OCI-LY7 (cell line): ENCODE measurements at regions not wholly inside any gene's neighbourhood (a gene's known extent, or its start where the extent isn't known, plus 50 kb on each side); places are given as distances from the start of the nearest gene placed in this dataset.

ENCODE experiments used
- BruUV-seq: library from RNA; stranded (reverse); fragments of 400-500 nt; replicated peaks from 2 replicates; lab custom pipeline; 2021; lab: Mats Ljungman, UMichigan
- CTCF ChIA-PET: fragments of 300-600 bp; sonication (Branson Sonifier 250); formaldehyde crosslinking; loops from one replicate; lab custom pipeline; 2022; ENCODE audit warnings: antibody characterized with exemption; ENCODE audit not compliant: unreplicated experiment; lab: Charles Lee
- POLR2A ChIA-PET: fragments of 300-600 bp; sonication (Branson Sonifier 250); formaldehyde crosslinking; loops from one replicate; lab custom pipeline; 2022; ENCODE audit warnings: antibody characterized with exemption; lab: Charles Lee
- DNase-seq: peaks from one replicate; pipeline ENCODE4 v3.0.0-alpha.2; 2015; ENCODE audit warnings: low spot score
- H2AFZ ChIP-seq: fragments of 200-600 bp; sonication (generic), shearing (Covaris generic); 2 replicates; pipeline ENCODE4 v1.6.1; 2014; ENCODE audit warnings: mild to moderate bottlenecking, antibody characterized with exemption, low read length, moderate library complexity
- H3K27ac ChIP-seq: fragments of 200-600 bp; sonication (generic); 2 replicates; pipeline ENCODE4 v1.5.1; 2014; ENCODE audit warnings: mixed run types, low read depth, mild to moderate bottlenecking, moderate library complexity, low read length, inconsistent platforms; ENCODE audit not compliant: poor library complexity, severe bottlenecking
- H3K36me3 ChIP-seq: fragments of 200-600 bp; sonication (generic); 2 replicates; pipeline ENCODE4 v1.6.1; 2014; ENCODE audit warnings: mild to moderate bottlenecking, antibody characterized with exemption, low read length, moderate library complexity, mixed read lengths; ENCODE audit not compliant: insufficient read depth
- H3K4me1 ChIP-seq: fragments of 200-600 bp; sonication (generic); 2 replicates; pipeline ENCODE4 v1.5.1; 2014; ENCODE audit warnings: mild to moderate bottlenecking, low read length; ENCODE audit not compliant: insufficient read depth, poor library complexity, severe bottlenecking
- H3K4me2 ChIP-seq: fragments of 200-600 bp; sonication (generic); 2 replicates; pipeline ENCODE4 v1.6.1; 2014; ENCODE audit warnings: mild to moderate bottlenecking, low read length
- H3K4me3 ChIP-seq: fragments of 200-600 bp; sonication (generic); 2 replicates; pipeline ENCODE4 v1.5.1; 2014; ENCODE audit warnings: mild to moderate bottlenecking, low read depth, low read length; ENCODE audit not compliant: poor library complexity, severe bottlenecking
- H3K79me2 ChIP-seq: fragments of 200-600 bp; sonication (generic); 2 replicates; pipeline ENCODE4 v1.6.1; 2016; ENCODE audit warnings: low read depth, mild to moderate bottlenecking, low read length, moderate library complexity, mixed read lengths; ENCODE audit not compliant: insufficient read depth
- H3K9me2 ChIP-seq: fragments of 200-600 bp; sonication (generic); 2 replicates; pipeline ENCODE4 v1.6.1; 2016; ENCODE audit warnings: mild to moderate bottlenecking, low read length, mixed read lengths; ENCODE audit not compliant: insufficient read depth
- H3K9me3 ChIP-seq: fragments of 200-600 bp; sonication (generic); 2 replicates; pipeline ENCODE4 v1.6.1; 2014; ENCODE audit warnings: mild to moderate bottlenecking, mixed run types, low read length, mixed read lengths
- H4K20me1 ChIP-seq: fragments of 200-600 bp; sonication (generic); 2 replicates; pipeline ENCODE4 v1.6.1; 2014; ENCODE audit warnings: mild to moderate bottlenecking, antibody characterized with exemption, low read length, moderate library complexity, mixed read lengths; ENCODE audit not compliant: insufficient read depth
- CTCF ChIP-seq: fragments of 200-600 bp; sonication (generic); conservative IDR thresholded peaks from 2 replicates; pipeline ENCODE4 v1.5.1; 2014; ENCODE audit warnings: mild to moderate bottlenecking, antibody characterized with exemption, low read length, moderate library complexity, mixed read lengths
- EZH2phosphoT487 ChIP-seq: fragments of 200-600 bp; sonication (generic); IDR thresholded peaks from 2 replicates; pipeline ENCODE4 v1.6.1; 2018; ENCODE audit warnings: low read depth, borderline replicate concordance, mild to moderate bottlenecking, mixed run types, antibody characterized with exemption, low read length, moderate library complexity, mixed read lengths
- intact Hi-C: fragments of 100-400 bp; cut with micrococcal nuclease; formaldehyde crosslinking; loops from one replicate; pipeline ENCODE4 v1.10.0; 2022; ENCODE audit not compliant: unreplicated experiment

GRCh38 chr15:93780073-93780472 lies 451.3 kb upstream of the MCTP2 start:
- Histone ChIP-seq H3K4me3 (no peak overlapping the region), H3K4me2 (no peak overlapping the region), H3K4me1 (no peaks in the 10 kb centered on the region), H4K20me1 (no peaks in the 10 kb centered on the region), H3K36me3 (no peaks in the 10 kb centered on the region), H2AFZ (no peak overlapping the region), H3K27ac (no peak overlapping the region), H3K9me2 (no peaks in the 10 kb centered on the region), H3K9me3 (no peaks in the 10 kb centered on the region), H3K79me2 (no peaks in the 10 kb centered on the region)
- no peak for DNase-seq
- ChIA-PET CTCF (no interaction called here), POLR2A (interaction anchor here (0.6 kb wide), 1 partner anchor 978 kb away, joined by 4 read pairs; no protein-coding TSS in a partner anchor)
- intact Hi-C loops: no loop called here
- no TSS peak for BruUV-seq
- no peak for TF ChIP-seq CTCF
- TF ChIP-seq EZH2phosphoT487: no peak

- no peak for TF ChIP-seq CTCF
- TF ChIP-seq EZH2phosphoT487: no peak
- no peak overlapping the region for H2AFZ ChIP-seq
- ChIA-PET CTCF (no interaction called here), POLR2A (no interaction called here)
- no TSS peak for BruUV-seq
- H3K79me2 ChIP-seq: no peaks in the 10 kb centered on the region
- intact Hi-C loops: no loop called here
- no peak for DNase-seq
- H3K9me2 ChIP-seq: no peaks in the 10 kb centered on the region
- H3K4me3 ChIP-seq: no peak overlapping the region
- H3K4me2 ChIP-seq: no peak overlapping the region
- no peaks in the 10 kb centered on the region for H3K36me3 ChIP-seq
- no peaks in the 10 kb centered on the region for H3K9me3 ChIP-seq
- no peak overlapping the region for H3K27ac ChIP-seq
- H3K4me1 ChIP-seq: no peaks in the 10 kb centered on the region
- H4K20me1 ChIP-seq: no peaks in the 10 kb centered on the region
Measured at GRCh38 chr15:93779341-93779740, 452.0 kb upstream of the MCTP2 start.

GRCh38 chr15:93771196-93772030 lies 459.9 kb upstream of the MCTP2 start:
- H3K36me3 ChIP-seq: no peaks in the 10 kb centered on the region
- no peak for DNase-seq
- no peak overlapping the region for H3K4me2 ChIP-seq
- H3K4me3 ChIP-seq: no peak overlapping the region
- ChIA-PET CTCF (no interaction called here), POLR2A (no interaction called here)
- no peak for TF ChIP-seq CTCF
- TF ChIP-seq EZH2phosphoT487: no peak
- H3K79me2 ChIP-seq: no peaks in the 10 kb centered on the region
- H3K9me3 ChIP-seq: no peaks in the 10 kb centered on the region
- no TSS peak for BruUV-seq
- no peak overlapping the region for H2AFZ ChIP-seq
- H3K4me1 ChIP-seq: no peaks in the 10 kb centered on the region
- H4K20me1 ChIP-seq: no peaks in the 10 kb centered on the region
- intact Hi-C loops: no loop called here
- H3K27ac ChIP-seq: no peak overlapping the region
- no peaks in the 10 kb centered on the region for H3K9me2 ChIP-seq
